ENCODE measurements at regions not wholly inside any gene's neighbourhood (a gene's known extent, or its start where the extent isn't known, plus 50 kb on each side); places are given as distances from the start of the nearest gene placed in this dataset.
"Not testable (repeated sequence)": the region's sequence is repeated elsewhere in the genome, so short reads cannot be mapped to it uniquely, and the experiment has no call there.

DNA sequence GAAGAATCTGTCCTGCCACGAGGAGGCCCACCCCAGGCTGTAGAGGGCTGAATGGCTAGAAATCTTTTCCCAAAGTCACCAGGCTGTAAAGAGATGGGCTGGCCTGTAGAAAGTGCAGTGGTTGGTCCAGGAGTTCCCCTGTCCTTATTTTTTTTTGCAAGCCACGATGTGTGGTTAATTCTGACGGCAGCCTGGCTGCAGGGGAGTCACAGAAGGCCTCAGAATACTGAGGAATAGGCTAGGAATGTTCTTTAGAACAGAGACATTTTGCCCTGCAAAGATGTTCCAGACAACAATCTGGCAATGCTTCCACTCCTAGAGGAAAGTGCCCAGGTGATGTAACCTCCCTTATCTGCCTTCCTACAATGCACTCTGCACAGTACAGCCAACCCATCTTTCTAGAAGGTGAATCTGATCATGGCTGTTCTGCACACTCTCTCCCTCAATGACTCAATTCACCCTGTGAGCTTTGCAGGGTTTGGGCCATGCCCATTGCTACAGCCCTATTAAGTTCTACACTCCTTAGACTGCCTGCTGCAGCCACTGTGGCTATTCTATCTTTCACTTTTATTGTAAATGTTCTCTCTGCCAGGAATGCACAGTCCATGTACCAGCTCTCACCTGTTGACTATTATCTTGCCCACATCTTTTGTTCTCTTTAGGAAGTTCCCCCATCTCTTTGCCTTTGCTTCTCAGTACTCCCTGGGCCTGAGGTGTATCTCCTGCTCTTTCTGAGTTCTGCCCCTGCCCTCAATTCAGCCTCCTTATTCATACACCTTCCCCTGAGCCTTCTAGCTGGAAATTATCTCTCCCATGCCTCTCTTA lies 377.8 kb upstream of the CLINT1 start:
- DNase-seq, result no peak

DNA sequence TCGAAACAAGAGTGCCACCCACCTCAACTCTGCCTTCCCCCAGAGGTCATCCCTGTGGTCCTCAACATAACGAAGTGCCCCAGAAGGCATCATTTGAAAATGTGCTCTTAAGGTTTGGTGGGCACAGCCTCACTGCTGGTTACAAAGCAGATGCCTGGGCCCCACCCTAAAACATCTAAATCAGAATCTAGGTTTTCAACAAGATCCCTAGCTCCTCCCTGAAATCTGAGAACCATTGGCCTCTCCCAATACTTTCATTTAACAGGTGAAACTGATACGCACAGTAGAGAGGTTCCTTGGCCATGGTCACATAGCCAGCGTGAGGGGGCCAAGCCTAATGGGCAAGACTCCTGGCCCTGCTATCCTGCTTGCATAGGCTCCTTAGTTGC lies 376.2 kb upstream of the CLINT1 start:
- DNase-seq, result no peak

GRCh38 chr5:158234323-158235158 lies 375.6 kb upstream of the CLINT1 start:
- DNase-seq, result no peak

GRCh38 chr5:158233735-158234322 lies 374.9 kb upstream of the CLINT1 start:
- DNase-seq, result no peak

DNA sequence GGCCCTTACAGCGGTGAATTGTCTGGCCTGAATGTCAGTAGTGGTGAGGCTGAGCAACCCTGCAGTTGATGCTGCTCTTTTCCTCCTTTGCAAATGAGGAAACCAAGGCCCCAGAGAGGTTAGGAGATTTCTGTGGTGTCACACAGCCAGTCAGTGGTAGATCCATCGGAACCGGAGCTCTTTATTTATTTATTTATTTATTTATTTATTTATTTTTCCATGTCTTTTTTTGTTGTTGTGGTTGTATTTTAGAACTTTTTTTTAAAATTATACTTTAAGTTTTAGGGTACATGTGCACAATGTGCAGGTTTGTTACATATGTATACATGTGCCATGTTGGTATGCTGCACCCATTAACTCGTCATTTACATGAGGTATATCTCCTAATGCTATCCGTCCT lies 368.4 kb upstream of the CLINT1 start:
- not testable (repeated sequence) for DNase-seq

- no peak for DNase-seq
Observed at GRCh38 chr5:158226496-158226895, 367.6 kb upstream of the CLINT1 start.

DNA sequence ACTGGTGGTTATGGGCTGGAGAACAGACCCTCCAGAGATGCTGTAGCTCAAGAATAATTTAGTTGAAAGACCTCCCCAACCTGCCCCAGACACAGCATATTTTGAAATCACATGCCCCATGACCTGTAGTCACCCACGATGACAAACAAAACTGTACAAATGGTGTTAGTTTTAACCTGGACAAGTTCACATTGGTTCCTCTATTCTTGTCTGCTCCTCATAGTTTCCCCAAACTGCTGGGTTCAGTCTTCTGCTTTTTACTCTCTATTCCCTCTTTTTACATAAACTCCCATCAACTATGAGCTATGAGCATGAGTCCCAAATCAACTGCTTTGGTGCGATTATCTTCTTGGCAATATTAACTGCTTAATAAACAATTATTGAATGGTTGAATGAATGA lies 365.3 kb upstream of the CLINT1 start:
- no peak for DNase-seq

DNA sequence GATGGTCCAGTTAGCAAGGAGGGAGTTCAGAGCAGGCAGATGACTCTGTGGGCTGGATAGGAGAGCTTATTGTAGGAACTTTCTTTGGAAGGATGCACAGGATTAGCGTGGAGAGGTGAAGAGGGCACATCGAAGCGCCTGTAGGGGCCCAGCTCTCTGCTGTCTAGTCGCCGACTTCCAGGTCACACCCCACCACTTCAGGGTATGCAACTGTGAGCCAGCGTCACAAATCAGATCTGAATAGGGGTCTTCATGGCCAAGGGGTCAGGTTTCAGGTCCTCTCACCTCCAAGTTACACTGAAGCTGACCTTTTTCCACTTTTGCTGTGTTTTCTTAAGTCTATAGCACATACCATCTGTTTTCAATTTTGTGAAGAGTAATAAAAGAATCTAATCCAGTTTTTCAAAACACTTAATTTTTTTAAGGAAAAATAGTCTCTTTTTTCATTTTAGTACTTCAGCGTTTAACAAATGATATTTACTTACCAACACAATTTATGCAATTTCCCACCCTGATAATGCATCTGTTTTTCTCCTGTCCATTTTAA lies 364.2 kb upstream of the CLINT1 start:
- no peak for DNase-seq

DNA sequence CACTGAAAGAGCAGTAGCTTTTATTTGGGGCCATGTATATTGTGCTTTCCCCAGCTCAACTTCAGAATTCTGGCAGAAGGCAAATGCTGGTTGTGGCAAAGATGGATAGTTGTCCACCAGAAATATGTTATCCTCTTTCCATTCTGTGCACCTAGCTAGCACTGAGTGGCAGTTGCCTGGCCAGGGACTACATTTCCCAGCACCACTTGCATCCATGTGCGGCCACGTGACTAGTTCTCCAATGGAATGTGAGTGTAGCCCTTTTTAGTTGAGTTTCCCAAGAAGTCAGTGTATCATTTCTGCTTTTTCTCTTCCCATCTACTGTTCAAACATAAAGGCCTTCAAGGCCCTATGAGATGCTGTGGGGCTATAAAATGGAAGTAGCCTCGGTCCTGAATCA lies 354.0 kb upstream of the CLINT1 start:
- DNase-seq, result no peak

DNA sequence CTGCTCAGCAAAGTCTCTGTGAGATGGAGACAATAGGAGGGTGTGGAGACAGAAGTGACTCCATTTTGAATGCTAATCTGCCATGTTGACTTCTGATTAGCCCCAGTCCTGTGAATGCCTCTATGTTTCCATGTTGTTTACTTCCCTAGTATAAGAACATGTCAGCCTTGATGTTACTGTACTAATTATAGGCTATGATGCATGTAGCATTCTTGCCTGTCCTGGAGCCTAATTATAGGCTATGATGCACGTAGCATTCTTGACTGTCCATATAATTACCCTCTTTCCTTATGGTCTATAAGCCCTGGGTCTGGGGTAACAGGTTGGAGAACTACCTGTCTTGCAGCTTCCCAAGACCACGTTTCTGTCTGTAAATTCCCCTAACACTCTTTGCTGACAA lies 353.3 kb upstream of the CLINT1 start:
- no peak for DNase-seq

DNA sequence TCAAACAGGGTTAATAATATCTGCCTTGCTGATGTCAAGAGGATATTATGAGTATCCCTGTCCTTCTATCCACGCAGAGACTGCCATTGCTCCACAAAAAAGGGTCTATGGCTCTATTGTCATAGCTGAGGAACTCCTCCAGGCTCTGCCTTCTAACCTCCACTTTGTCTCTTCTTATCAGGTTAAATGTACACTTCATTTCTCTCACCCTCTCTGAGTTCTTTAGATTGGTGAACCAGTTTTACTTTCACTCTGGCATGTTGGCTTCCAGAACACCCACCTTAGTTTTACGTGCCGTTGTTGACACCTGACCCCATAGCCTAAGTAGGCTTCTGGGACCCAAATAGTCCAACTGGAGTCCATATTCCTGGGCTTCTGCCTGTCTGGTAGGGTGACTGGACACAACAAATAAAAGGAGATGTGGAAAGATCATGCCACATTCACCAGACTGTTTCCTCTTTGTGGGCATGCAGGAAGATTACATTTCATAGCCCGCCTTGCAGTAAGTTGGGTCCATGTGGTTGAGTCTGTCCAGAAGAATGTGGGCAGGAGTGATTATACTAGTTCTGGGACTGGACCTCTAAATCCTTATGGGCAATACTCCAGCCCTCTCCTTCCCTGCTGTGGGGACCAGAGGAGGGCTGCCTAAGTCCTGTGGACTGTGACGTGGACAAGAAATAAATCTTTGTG lies 350.4 kb upstream of the CLINT1 start:
- no peak for DNase-seq

- no peak for DNase-seq
Observed at GRCh38 chr5:158207733-158208132, 348.8 kb upstream of the CLINT1 start.

- no peak for DNase-seq
Observed at GRCh38 chr5:158205992-158206391, 347.0 kb upstream of the CLINT1 start.

DNA sequence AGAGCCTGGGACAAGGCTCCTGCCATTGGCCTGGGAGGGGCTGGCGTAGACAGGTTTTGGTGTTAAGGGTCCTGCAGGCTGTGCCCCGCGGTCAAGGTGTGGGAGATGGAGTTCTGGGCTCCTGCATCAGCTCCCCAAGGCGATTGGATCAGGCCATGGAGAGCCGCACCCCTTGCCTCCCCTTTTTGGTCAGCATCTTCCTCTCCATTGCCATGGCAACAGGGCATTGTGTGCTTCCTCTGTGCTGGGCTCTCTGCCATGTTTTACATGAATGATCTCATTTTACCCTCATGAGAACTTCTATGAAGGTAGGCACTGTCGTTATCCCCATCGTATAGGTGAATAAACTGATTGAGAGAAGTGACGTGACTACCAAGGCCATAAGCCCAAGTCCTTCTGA lies 344.3 kb upstream of the CLINT1 start:
- no peak for DNase-seq

- no peak for DNase-seq
Observed at GRCh38 chr5:158202801-158203200, 343.9 kb upstream of the CLINT1 start.

DNA sequence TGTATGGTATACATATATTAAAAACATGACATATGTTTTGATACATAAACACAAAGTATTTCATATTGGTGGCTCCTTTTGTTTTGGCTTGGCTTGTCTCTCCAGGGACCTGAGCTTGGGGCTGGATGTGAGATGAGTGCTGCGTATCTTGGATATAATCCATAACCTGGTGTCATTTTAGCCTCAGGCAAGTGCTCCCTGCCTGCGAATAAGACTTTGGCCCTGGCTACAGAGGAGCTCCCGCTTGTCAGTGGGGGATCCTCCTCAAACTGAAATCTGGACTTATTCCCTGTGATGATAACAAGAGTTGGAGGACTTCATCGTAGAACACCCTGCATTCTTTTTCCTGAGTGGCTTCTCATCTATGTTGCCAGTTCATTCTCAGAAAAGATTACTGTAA lies 341.7 kb upstream of the CLINT1 start:
- no peak for DNase-seq

DNA sequence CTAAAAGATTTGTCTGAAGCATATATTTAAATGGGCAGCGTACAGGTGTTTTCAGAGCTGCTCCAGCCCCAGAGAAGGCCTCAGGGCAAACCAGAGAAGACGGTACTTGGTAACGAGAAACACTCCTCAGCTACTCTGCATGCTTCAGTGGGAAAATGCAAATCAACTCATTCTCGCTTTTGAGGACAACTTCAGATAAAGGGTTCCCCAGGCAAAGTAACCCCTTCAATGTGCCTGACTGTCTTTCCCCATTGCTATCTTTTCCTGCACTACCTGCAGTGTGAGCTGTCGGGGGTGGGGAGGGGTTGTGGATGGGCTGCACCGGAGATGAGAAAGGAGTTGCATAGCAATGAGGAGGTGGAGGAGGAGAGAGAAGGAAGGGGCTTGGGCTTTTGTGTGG lies 339.7 kb upstream of the CLINT1 start:
- DNase-seq, result no peak

GRCh38 chr5:158195416-158196210 lies 336.7 kb upstream of the CLINT1 start:
- no peak for DNase-seq

GRCh38 chr5:158194561-158194976 lies 335.6 kb upstream of the CLINT1 start:
- peak; percentile 84 for DNase-seq

- not testable (repeated sequence) for DNase-seq
Observed at GRCh38 chr5:158193395-158193794, 334.4 kb upstream of the CLINT1 start.

DNA sequence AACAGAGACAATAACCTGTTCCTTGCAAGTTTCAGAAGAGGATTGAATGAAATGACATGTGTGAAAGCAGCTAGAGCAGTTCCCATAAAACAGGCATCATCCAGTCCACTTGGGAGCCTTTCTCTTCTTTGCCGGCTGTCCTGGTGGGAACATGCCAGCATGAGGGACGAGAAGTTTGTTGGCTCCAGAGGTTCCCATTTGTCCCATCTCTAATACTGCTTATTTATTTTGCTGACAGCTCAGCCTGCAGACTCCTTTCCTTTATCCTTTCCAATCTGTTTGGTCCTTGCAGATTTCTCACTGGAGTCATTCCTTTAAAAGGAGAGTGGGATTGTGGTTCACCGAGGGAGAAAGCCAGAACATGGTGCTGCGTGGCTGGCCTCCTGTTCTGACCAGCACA lies 321.5 kb upstream of the CLINT1 start:
- no peak for DNase-seq

GRCh38 chr5:158179271-158179670 lies 320.3 kb upstream of the CLINT1 start:
- no peak for DNase-seq
